Upper lobe of right lung (tissue), 1 donor: ENCODE measurements at regions not wholly inside any gene's neighbourhood (a gene's known extent, or its start where the extent isn't known, plus 50 kb on each side); places are given as distances from the start of the nearest gene placed in this dataset.

Experiments
- ATAC-seq: fragments of 200-7000 bp; cut with Tn5 transposase; one replicate; pipeline ENCODE4 v1.9.1; 2020; ENCODE audit warnings: mild to moderate bottlenecking, moderate library complexity
- DNase-seq: peaks from one replicate; pipeline ENCODE4 v3.0.0-alpha.2; 2020
- H3K27ac ChIP-seq: fragments of 200-600 bp; one replicate; pipeline ENCODE4 v1.8.0; 2022
- H3K27me3 ChIP-seq: fragments of 200-600 bp; one replicate; pipeline ENCODE4 v1.8.0; 2022; ENCODE audit warnings: mild to moderate bottlenecking
- H3K36me3 ChIP-seq: fragments of 200-600 bp; one replicate; pipeline ENCODE4 v1.8.0; 2022
- H3K4me1 ChIP-seq: fragments of 200-600 bp; one replicate; pipeline ENCODE4 v1.8.0; 2022
- H3K4me3 ChIP-seq: fragments of 200-600 bp; one replicate; pipeline ENCODE4 v1.8.0; 2022; ENCODE audit warnings: mild to moderate bottlenecking
- H3K9me3 ChIP-seq: fragments of 200-600 bp; one replicate; pipeline ENCODE4 v1.8.0; 2022
- intact Hi-C: fragments of 100-400 bp; cut with DNase I; formaldehyde crosslinking; loops from one replicate; pipeline ENCODE4 v1.11.0; 2022
- TF ChIP-seq, protein P1 (sequence below): fragments of 200-600 bp; IDR thresholded peaks from one replicate; pipeline ENCODE4 v1.8.0; 2022; ENCODE audit warnings: antibody characterized with exemption
- donor health status: DM: no; HTN: yes; CAD: no; lungs with severe emphysema.

DNA sequence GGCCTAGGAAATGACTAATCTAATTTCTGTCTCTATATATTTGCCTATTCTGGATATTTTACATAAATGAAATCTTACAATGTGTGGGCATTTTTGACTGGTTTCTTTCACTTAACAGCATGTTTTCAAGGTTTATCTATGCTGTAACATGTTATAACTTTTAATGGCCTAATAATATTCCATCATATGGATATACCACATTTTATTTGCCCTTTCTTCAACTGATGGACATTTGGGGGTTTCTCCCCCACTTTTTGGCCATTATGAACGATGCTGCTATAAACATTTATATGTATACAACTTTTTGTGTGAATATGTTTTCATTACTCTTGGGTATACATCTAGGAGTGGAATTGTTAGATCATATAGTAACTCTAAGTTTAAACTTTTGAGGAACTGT, 357.3 kb upstream of the ADAMTS9 start:
- intact Hi-C loops, result no loop called here
- no peaks in the 10 kb centered on the region for H3K9me3 ChIP-seq
- DNase-seq (no peak), ATAC-seq (no peak)
- no peaks in the 10 kb centered on the region for H3K36me3 ChIP-seq
- H3K27me3 ChIP-seq, result no peaks in the 10 kb centered on the region
- H3K4me3 ChIP-seq, result no peak overlapping the region
- TF ChIP-seq, protein P1, sequence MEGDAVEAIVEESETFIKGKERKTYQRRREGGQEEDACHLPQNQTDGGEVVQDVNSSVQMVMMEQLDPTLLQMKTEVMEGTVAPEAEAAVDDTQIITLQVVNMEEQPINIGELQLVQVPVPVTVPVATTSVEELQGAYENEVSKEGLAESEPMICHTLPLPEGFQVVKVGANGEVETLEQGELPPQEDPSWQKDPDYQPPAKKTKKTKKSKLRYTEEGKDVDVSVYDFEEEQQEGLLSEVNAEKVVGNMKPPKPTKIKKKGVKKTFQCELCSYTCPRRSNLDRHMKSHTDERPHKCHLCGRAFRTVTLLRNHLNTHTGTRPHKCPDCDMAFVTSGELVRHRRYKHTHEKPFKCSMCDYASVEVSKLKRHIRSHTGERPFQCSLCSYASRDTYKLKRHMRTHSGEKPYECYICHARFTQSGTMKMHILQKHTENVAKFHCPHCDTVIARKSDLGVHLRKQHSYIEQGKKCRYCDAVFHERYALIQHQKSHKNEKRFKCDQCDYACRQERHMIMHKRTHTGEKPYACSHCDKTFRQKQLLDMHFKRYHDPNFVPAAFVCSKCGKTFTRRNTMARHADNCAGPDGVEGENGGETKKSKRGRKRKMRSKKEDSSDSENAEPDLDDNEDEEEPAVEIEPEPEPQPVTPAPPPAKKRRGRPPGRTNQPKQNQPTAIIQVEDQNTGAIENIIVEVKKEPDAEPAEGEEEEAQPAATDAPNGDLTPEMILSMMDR, result no peak
- H3K4me1 ChIP-seq, result no peaks in the 10 kb centered on the region
- H3K27ac ChIP-seq, result no peak overlapping the region

DNA sequence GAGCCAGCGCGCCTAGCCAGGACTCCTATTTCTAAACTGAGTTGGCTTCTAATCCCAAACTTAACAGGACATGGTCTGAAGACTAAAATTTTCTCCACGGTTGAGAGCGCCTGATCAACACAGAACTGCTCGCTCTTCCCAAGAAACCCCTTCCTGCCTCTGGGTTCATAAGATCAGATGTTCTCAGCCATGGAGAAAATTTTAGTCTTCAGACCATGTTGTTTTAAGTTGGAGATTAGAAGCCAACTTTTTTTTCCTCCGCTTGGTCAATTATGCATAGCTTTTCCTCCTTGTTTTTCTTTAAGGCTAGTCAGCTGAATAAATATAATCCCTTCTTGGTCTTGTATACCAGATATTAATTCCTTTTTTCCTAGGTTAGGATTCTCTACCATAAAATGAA, 356.6 kb upstream of the ADAMTS9 start:
- intact Hi-C loops, result no loop called here
- no peak overlapping the region for H3K4me3 ChIP-seq
- ATAC-seq (no peak), DNase-seq (no peak)
- H3K27me3 ChIP-seq, result no peaks in the 10 kb centered on the region
- TF ChIP-seq, protein P1, result no peak
- H3K36me3 ChIP-seq, result no peaks in the 10 kb centered on the region
- no peak overlapping the region for H3K27ac ChIP-seq
- no peaks in the 10 kb centered on the region for H3K4me1 ChIP-seq
- no peaks in the 10 kb centered on the region for H3K9me3 ChIP-seq

DNA sequence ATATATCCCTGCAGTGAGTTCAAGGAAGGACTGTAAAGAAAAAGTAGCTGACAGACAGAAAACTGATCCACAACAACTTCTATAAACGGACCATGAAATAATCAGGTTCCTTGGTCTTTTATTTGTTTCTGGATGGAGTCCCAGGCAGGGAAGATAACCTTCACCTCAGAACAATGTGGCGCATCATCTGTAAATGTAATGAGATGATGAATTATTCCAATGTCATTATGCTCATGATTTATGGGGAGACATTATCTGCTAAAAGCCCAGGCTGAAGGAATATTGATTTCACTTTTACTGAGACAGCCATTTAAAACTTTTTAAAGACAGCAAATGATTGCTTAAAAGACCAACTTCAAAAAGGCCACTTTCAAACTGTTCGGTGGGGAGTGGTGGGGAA, 354.9 kb upstream of the ADAMTS9 start:
- H3K36me3 ChIP-seq, result no peaks in the 10 kb centered on the region
- H3K9me3 ChIP-seq, result no peaks in the 10 kb centered on the region
- intact Hi-C loops, result no loop called here
- ATAC-seq (no peak), DNase-seq (no peak)
- TF ChIP-seq, protein P1, result no peak
- no peaks in the 10 kb centered on the region for H3K4me1 ChIP-seq
- H3K27me3 ChIP-seq, result no peaks in the 10 kb centered on the region
- no peak overlapping the region for H3K4me3 ChIP-seq
- no peak overlapping the region for H3K27ac ChIP-seq

DNA sequence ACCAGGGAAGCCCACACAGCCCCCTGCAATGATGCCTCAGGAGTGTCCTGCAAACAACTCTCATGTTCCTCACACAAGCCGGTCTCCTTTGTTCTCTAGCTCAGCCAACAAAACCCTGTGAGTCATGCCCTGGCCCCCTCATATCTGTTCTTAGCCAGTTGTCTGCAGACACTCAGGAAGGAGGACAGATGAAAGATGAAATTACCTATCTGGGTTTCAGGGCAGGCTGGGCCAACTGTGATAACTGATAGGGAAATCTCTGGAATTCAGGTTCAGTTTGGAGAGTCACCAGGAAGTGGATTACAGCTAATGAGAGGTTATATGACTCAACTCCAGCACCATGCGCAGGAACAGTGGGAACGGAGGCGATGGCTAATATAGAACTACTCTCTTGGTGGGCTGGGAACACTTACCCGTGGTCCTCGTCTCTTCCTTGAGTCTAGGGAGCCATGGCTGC, 352.0 kb upstream of the ADAMTS9 start:
- ATAC-seq (no peak), DNase-seq (no peak)
- Histone ChIP-seq H3K27ac (no peak overlapping the region), H3K36me3 (no peaks in the 10 kb centered on the region), H3K4me1 (no peaks in the 10 kb centered on the region), H3K9me3 (no peaks in the 10 kb centered on the region), H3K4me3 (no peak overlapping the region), H3K27me3 (no peaks in the 10 kb centered on the region)
- intact Hi-C loops, result no loop called here
- TF ChIP-seq, protein P1, result no peak

DNA sequence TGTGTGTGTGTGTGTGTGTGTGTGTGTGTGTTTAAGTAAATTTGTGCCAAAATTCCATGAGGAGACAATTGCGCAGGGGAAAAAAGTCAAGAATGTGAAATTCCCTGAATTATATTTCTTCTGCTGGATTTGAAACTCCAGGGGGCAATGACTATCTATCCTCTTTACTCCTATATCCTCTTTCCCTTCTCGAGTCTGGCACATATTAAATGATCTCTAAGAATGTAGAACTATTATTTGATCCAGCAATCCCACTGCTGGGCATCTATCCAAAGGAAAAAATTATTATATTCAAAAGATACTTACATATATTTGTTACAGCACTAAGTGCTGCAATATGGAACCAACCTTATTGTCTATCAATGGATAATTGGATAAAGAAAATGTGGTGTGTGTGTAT, 350.1 kb upstream of the ADAMTS9 start:
- no peak for ATAC-seq
- TF ChIP-seq, protein P1, result no peak
- Histone ChIP-seq H3K4me1 (no peaks in the 10 kb centered on the region), H3K9me3 (no peaks in the 10 kb centered on the region), H3K4me3 (no peak overlapping the region), H3K27me3 (no peaks in the 10 kb centered on the region), H3K27ac (no peak overlapping the region), H3K36me3 (no peaks in the 10 kb centered on the region)
- intact Hi-C loops, result no loop called here
- DNase-seq, result no peak

DNA sequence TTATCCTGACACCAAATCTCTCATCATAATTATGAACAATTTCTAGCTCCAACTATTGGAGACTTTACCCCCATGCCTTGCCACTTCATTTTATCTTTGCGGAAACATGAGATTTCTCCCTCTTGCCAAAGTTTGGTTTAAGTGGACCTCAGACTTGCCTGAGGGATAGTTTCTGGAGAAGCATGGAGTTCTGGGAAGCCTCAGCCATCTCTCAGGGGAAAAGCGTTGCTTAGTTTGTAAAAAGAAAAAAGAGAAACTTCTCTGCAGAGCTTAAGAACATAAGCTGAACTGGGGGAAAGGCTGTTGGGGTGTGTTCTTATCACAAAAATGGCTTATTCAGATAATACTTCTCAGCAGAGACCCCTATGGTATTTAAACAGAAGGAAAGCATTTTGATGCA, 347.4 kb upstream of the ADAMTS9 start:
- Histone ChIP-seq H3K4me1 (no peaks in the 10 kb centered on the region), H3K9me3 (no peaks in the 10 kb centered on the region), H3K27me3 (no peaks in the 10 kb centered on the region), H3K36me3 (no peaks in the 10 kb centered on the region), H3K4me3 (no peak overlapping the region), H3K27ac (no peak overlapping the region)
- TF ChIP-seq, protein P1, result no peak
- ATAC-seq, result no peak
- intact Hi-C loops, result no loop called here
- DNase-seq, result no peak
